Neural progenitor cell (in vitro differentiated cells): ENCODE measurements at regions not wholly inside any gene's neighbourhood (a gene's known extent, or its start where the extent isn't known, plus 50 kb on each side); places are given as distances from the start of the nearest gene placed in this dataset.

ENCODE experiments used
- DNase-seq: peaks from one replicate; pipeline ENCODE4 v3.0.0-alpha.2; 2016; ENCODE audit warnings: low spot score
- H2AFZ ChIP-seq: fragments of 200-600 bp; sonication (generic); replicated peaks from 2 replicates; pipeline ENCODE4 v1.6.1; 2016; ENCODE audit warnings: antibody characterized with exemption
- H3F3A ChIP-seq: fragments of 200-600 bp; sonication (generic); 2 replicates; pipeline ENCODE4 v1.6.1; 2016; ENCODE audit warnings: antibody characterized with exemption, low read depth
- H3K27ac ChIP-seq: fragments of 200-600 bp; sonication (generic); 2 replicates; pipeline ENCODE4 v1.5.1; 2016; ENCODE audit warnings: mild to moderate bottlenecking
- H3K27me3 ChIP-seq: fragments of 200-600 bp; sonication (generic); 2 replicates; pipeline ENCODE4 v1.6.1; 2016; ENCODE audit warnings: mild to moderate bottlenecking, moderate library complexity
- H3K36me3 ChIP-seq: fragments of 200-600 bp; sonication (generic); 2 replicates; pipeline ENCODE4 v1.5.1; 2016
- H3K4me1 ChIP-seq: fragments of 200-600 bp; sonication (generic); 2 replicates; pipeline ENCODE4 v1.6.1; 2016; ENCODE audit warnings: mixed run types
- H3K4me2 ChIP-seq: fragments of 200-600 bp; sonication (generic); 2 replicates; pipeline ENCODE4 v1.6.1; 2016
- H3K4me3 ChIP-seq: fragments of 200-600 bp; sonication (generic); 2 replicates; pipeline ENCODE4 v1.5.1; 2016
- H3K79me2 ChIP-seq: fragments of 200-600 bp; sonication (generic); 2 replicates; pipeline ENCODE4 v1.6.1; 2016; ENCODE audit warnings: low read depth
- H3K9ac ChIP-seq: fragments of 200-600 bp; sonication (generic); 2 replicates; pipeline ENCODE4 v1.6.1; 2016
- H3K9me3 ChIP-seq: fragments of 200-600 bp; sonication (generic); 2 replicates; pipeline ENCODE4 v1.5.1; 2016; ENCODE audit warnings: low read depth
- H4K20me1 ChIP-seq: fragments of 200-600 bp; sonication (generic); 2 replicates; pipeline ENCODE4 v1.6.1; 2016; ENCODE audit warnings: low read depth
- H3K27ac Mint-ChIP-seq: 3 replicates; pipeline ENCODE4 v1.8.0; 2021; ENCODE audit warnings: mixed read lengths
- H3K27me3 Mint-ChIP-seq: 2 replicates; pipeline ENCODE4 v1.8.0; 2022; ENCODE audit warnings: low read depth, mild to moderate bottlenecking, inconsistent platforms, moderate library complexity, mixed read lengths; ENCODE audit not compliant: insufficient read depth
- H3K36me3 Mint-ChIP-seq: 3 replicates; pipeline ENCODE4 v1.8.0; 2021; ENCODE audit warnings: mixed read lengths
- H3K4me1 Mint-ChIP-seq: 3 replicates; pipeline ENCODE4 v1.8.0; 2021; ENCODE audit warnings: mixed read lengths
- H3K4me3 Mint-ChIP-seq: 3 replicates; pipeline ENCODE4 v1.8.0; 2021; ENCODE audit warnings: mild to moderate bottlenecking, moderate library complexity, mixed read lengths
- H3K9me3 Mint-ChIP-seq: 3 replicates; pipeline ENCODE4 v1.8.0; 2020; ENCODE audit warnings: mixed read lengths
- EZH2 ChIP-seq: fragments of 200-600 bp; sonication (generic); IDR thresholded peaks from 2 replicates; pipeline ENCODE4 v1.6.1; 2017; ENCODE audit warnings: antibody characterized with exemption, mild to moderate bottlenecking, moderate library complexity
- EZH2phosphoT487 ChIP-seq: fragments of 200-600 bp; sonication (generic); IDR thresholded peaks from 2 replicates; pipeline ENCODE4 v1.6.1; 2017; ENCODE audit warnings: antibody characterized with exemption
- TF ChIP-seq, protein P1 (sequence below): fragments of 200-600 bp; sonication (generic); IDR thresholded peaks from 2 replicates; pipeline ENCODE4 v1.5.1; 2017; ENCODE audit warnings: antibody characterized with exemption, mild to moderate bottlenecking

GRCh38 chr6:125392682-125393081 lies 90.9 kb upstream of the HDDC2 start:
- no peaks in the 10 kb centered on the region for H3K27me3 Mint-ChIP-seq
- no peak overlapping the region for H3K27ac Mint-ChIP-seq
- Histone ChIP-seq H3K27ac (no peak overlapping the region), H4K20me1 (no peaks in the 10 kb centered on the region), H2AFZ (no peak overlapping the region), H3K36me3 (no peaks in the 10 kb centered on the region), H3K27me3 (no peaks in the 10 kb centered on the region), H3F3A (peaks cover 8% of the 10 kb centered on the region), H3K4me1 (peaks cover 6% of the 10 kb centered on the region), H3K9ac (no peak overlapping the region), H3K4me3 (no peak overlapping the region), H3K9me3 (peaks cover 3% of the 10 kb centered on the region), H3K4me2 (no peak overlapping the region), H3K79me2 (no peaks in the 10 kb centered on the region)
- TF ChIP-seq, protein P1, sequence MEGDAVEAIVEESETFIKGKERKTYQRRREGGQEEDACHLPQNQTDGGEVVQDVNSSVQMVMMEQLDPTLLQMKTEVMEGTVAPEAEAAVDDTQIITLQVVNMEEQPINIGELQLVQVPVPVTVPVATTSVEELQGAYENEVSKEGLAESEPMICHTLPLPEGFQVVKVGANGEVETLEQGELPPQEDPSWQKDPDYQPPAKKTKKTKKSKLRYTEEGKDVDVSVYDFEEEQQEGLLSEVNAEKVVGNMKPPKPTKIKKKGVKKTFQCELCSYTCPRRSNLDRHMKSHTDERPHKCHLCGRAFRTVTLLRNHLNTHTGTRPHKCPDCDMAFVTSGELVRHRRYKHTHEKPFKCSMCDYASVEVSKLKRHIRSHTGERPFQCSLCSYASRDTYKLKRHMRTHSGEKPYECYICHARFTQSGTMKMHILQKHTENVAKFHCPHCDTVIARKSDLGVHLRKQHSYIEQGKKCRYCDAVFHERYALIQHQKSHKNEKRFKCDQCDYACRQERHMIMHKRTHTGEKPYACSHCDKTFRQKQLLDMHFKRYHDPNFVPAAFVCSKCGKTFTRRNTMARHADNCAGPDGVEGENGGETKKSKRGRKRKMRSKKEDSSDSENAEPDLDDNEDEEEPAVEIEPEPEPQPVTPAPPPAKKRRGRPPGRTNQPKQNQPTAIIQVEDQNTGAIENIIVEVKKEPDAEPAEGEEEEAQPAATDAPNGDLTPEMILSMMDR, result no peak
- no peak for TF ChIP-seq EZH2
- TF ChIP-seq EZH2phosphoT487, result no peak
- H3K4me3 Mint-ChIP-seq, result no peak overlapping the region
- no peaks in the 10 kb centered on the region for H3K4me1 Mint-ChIP-seq
- no peak for DNase-seq
- H3K36me3 Mint-ChIP-seq, result no peaks in the 10 kb centered on the region
- peaks cover 15% of the 10 kb centered on the region for H3K9me3 Mint-ChIP-seq

DNA sequence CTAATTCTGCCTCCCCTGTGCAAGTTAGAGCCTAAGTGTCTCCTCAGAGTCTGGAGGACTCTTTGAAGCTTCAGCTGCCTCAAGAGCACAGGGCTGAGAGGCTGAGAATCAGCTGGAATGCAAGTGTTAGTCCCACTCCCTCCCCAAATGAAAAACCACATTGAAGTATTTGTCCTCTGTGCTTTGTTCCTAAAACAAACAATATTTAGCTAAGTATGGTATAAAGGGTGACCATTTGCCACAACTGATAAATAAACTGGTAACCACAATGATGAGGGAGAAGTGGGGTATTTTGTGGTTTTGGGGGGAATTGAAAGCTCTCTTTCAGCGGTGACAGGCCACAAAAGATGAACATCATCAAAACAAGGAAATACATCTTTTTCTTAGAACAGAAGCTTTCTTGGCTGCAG lies 91.7 kb upstream of the HDDC2 start:
- Histone ChIP-seq H3K9me3 (peaks cover 3% of the 10 kb centered on the region), H3K4me1 (peaks cover 6% of the 10 kb centered on the region), H4K20me1 (no peaks in the 10 kb centered on the region), H3K9ac (no peak overlapping the region), H3K27me3 (no peaks in the 10 kb centered on the region), H3K79me2 (no peaks in the 10 kb centered on the region), H3F3A (peaks cover 8% of the 10 kb centered on the region), H3K4me2 (no peak overlapping the region), H3K27ac (no peak overlapping the region), H3K4me3 (no peak overlapping the region), H2AFZ (no peak overlapping the region), H3K36me3 (no peaks in the 10 kb centered on the region)
- Mint-ChIP-seq H3K27me3 (no peaks in the 10 kb centered on the region), H3K4me1 (no peaks in the 10 kb centered on the region), H3K36me3 (no peaks in the 10 kb centered on the region), H3K27ac (no peak overlapping the region), H3K9me3 (peaks cover 18% of the 10 kb centered on the region), H3K4me3 (no peak overlapping the region)
- no peak for DNase-seq
- TF ChIP-seq, protein P1, result no peak
- no peak for TF ChIP-seq EZH2
- no peak for TF ChIP-seq EZH2phosphoT487

DNA sequence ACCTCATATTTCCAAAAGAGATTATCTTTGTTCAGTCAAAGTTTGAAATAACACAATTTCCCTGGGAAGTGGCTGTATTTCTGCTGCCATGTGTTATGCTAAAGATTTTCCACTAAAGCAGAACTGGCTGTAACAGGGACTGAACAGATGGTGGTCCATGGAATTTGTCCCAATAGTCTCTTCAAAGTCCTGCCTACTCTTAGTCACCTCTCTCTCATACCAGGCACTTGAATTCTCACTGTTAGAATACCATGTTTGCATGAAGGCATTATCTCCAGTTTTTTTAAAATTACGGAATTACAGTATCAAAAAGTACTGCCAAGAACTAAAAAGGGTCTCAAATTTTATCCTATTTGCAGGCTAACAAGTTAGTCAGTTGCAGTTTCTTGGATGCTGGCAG lies 105.0 kb upstream of the HDDC2 start:
- H3K27me3 Mint-ChIP-seq, result peaks cover 2% of the 10 kb centered on the region
- Histone ChIP-seq H3K9me3 (no peaks in the 10 kb centered on the region), H3K4me3 (no peak overlapping the region), H3K79me2 (no peaks in the 10 kb centered on the region), H3K4me1 (no peaks in the 10 kb centered on the region), H3K36me3 (no peaks in the 10 kb centered on the region), H3F3A (no peaks in the 10 kb centered on the region), H2AFZ (no peak overlapping the region), H3K27ac (no peak overlapping the region), H4K20me1 (no peaks in the 10 kb centered on the region), H3K9ac (no peak overlapping the region), H3K4me2 (no peak overlapping the region), H3K27me3 (no peaks in the 10 kb centered on the region)
- TF ChIP-seq, protein P1, result no peak
- TF ChIP-seq EZH2, result no peak
- no peak for TF ChIP-seq EZH2phosphoT487
- H3K27ac Mint-ChIP-seq, result no peak overlapping the region
- no peaks in the 10 kb centered on the region for H3K4me1 Mint-ChIP-seq
- H3K9me3 Mint-ChIP-seq, result peaks cover 9% of the 10 kb centered on the region
- DNase-seq, result no peak
- no peaks in the 10 kb centered on the region for H3K36me3 Mint-ChIP-seq
- no peak overlapping the region for H3K4me3 Mint-ChIP-seq
